Endothelial cell (in vitro differentiated cells): ENCODE measurements at regions not wholly inside any gene's neighbourhood (a gene's known extent, or its start where the extent isn't known, plus 50 kb on each side); places are given as distances from the start of the nearest gene placed in this dataset.

Experiments used
- DNase-seq: peaks from one replicate; pipeline ENCODE4 v3.0.0; 2021; ENCODE audit warnings: low spot score
- H3K27ac Mint-ChIP-seq: one replicate; pipeline ENCODE4 v1.8.0; 2021; ENCODE audit warnings: mixed read lengths, inconsistent platforms; ENCODE audit not compliant: unreplicated experiment
- H3K27me3 Mint-ChIP-seq: one replicate; pipeline ENCODE4 v1.8.0; 2021; ENCODE audit warnings: mild to moderate bottlenecking, moderate library complexity, mixed read lengths, inconsistent platforms; ENCODE audit not compliant: unreplicated experiment
- H3K36me3 Mint-ChIP-seq: one replicate; pipeline ENCODE4 v1.8.0; 2021; ENCODE audit warnings: mild to moderate bottlenecking, low read depth, mixed read lengths, inconsistent platforms; ENCODE audit not compliant: unreplicated experiment
- H3K4me1 Mint-ChIP-seq: one replicate; pipeline ENCODE4 v1.8.0; 2021; ENCODE audit warnings: mild to moderate bottlenecking, mixed read lengths, inconsistent platforms; ENCODE audit not compliant: unreplicated experiment
- H3K4me3 Mint-ChIP-seq: one replicate; pipeline ENCODE4 v1.8.0; 2021; ENCODE audit warnings: mild to moderate bottlenecking, mixed read lengths, inconsistent platforms; ENCODE audit not compliant: unreplicated experiment
- H3K9me3 Mint-ChIP-seq: one replicate; pipeline ENCODE4 v1.8.0; 2021; ENCODE audit warnings: mixed read lengths, inconsistent platforms; ENCODE audit not compliant: unreplicated experiment
- CTCF ChIP-seq: fragments of 200-600 bp; sonication (generic); IDR thresholded peaks from one replicate; pipeline ENCODE4 v1.5.0; 2021; ENCODE audit warnings: antibody characterized with exemption; ENCODE audit not compliant: unreplicated experiment

GRCh38 chr4:163806653-163807052 is 312.2 kb downstream of the TMA16 start:
- no peak overlapping the region for H3K27ac Mint-ChIP-seq
- no peaks in the 10 kb centered on the region for H3K36me3 Mint-ChIP-seq
- H3K27me3 Mint-ChIP-seq, result no peaks in the 10 kb centered on the region
- H3K4me1 Mint-ChIP-seq, result no peaks in the 10 kb centered on the region
- no peak for DNase-seq
- H3K9me3 Mint-ChIP-seq, result no peaks in the 10 kb centered on the region
- no peak overlapping the region for H3K4me3 Mint-ChIP-seq
- TF ChIP-seq CTCF, result no peak

GRCh38 chr4:163808011-163808410 is 313.5 kb downstream of the TMA16 start:
- Mint-ChIP-seq H3K27me3 (no peaks in the 10 kb centered on the region), H3K4me1 (no peaks in the 10 kb centered on the region), H3K9me3 (no peaks in the 10 kb centered on the region), H3K4me3 (no peak overlapping the region), H3K36me3 (no peaks in the 10 kb centered on the region), H3K27ac (no peak overlapping the region)
- no peak for TF ChIP-seq CTCF
- DNase-seq, result no peak

- H3K4me1 Mint-ChIP-seq, result no peaks in the 10 kb centered on the region
- H3K9me3 Mint-ChIP-seq, result no peaks in the 10 kb centered on the region
- no peak for TF ChIP-seq CTCF
- H3K27me3 Mint-ChIP-seq, result no peaks in the 10 kb centered on the region
- H3K4me3 Mint-ChIP-seq, result no peak overlapping the region
- H3K36me3 Mint-ChIP-seq, result no peaks in the 10 kb centered on the region
- DNase-seq, result no peak
- no peak overlapping the region for H3K27ac Mint-ChIP-seq
Measured at GRCh38 chr4:163810755-163811154, 316.3 kb downstream of the TMA16 start.

GRCh38 chr4:163815776-163816175 is 321.3 kb downstream of the TMA16 start:
- Mint-ChIP-seq H3K36me3 (no peaks in the 10 kb centered on the region), H3K27ac (no peak overlapping the region), H3K9me3 (no peaks in the 10 kb centered on the region), H3K27me3 (no peaks in the 10 kb centered on the region), H3K4me3 (no peak overlapping the region), H3K4me1 (no peaks in the 10 kb centered on the region)
- TF ChIP-seq CTCF, result no peak
- no peak for DNase-seq

- H3K27me3 Mint-ChIP-seq, result no peaks in the 10 kb centered on the region
- H3K36me3 Mint-ChIP-seq, result no peaks in the 10 kb centered on the region
- H3K4me3 Mint-ChIP-seq, result no peak overlapping the region
- H3K4me1 Mint-ChIP-seq, result no peaks in the 10 kb centered on the region
- no peak for TF ChIP-seq CTCF
- no peak for DNase-seq
- no peak overlapping the region for H3K27ac Mint-ChIP-seq
- H3K9me3 Mint-ChIP-seq, result no peaks in the 10 kb centered on the region
Measured at GRCh38 chr4:163816494-163816893, 322.0 kb downstream of the TMA16 start.
